Middle frontal gyrus (tissue), 1 donor: ENCODE measurements at regions not wholly inside any gene's neighbourhood (a gene's known extent, or its start where the extent isn't known, plus 50 kb on each side); places are given as distances from the start of the nearest gene placed in this dataset.

Source experiments
- DNase-seq: peaks from one replicate; pipeline ENCODE4 v3.0.0-alpha.2; 2015; ENCODE audit warnings: low spot score; ENCODE audit errors: extremely low spot score

- DNase-seq: no peak
These were observed 388.9 kb downstream of the SH3GL2 start for GRCh38 chr9:17967731-17968130.

GRCh38 chr9:17969232-17969631 lies 390.4 kb downstream of the SH3GL2 start:
- DNase-seq: no peak

GRCh38 chr9:17970277-17970676 lies 391.4 kb downstream of the SH3GL2 start:
- DNase-seq: no peak

GRCh38 chr9:17978773-17979172 lies 399.9 kb downstream of the SH3GL2 start:
- DNase-seq: no peak

GRCh38 chr9:17986595-17986994 lies 407.7 kb downstream of the SH3GL2 start:
- DNase-seq: no peak

- DNase-seq: no peak
These were observed 408.3 kb downstream of the SH3GL2 start for GRCh38 chr9:17987189-17987588.

- no peak for DNase-seq
These were observed 409.6 kb downstream of the SH3GL2 start for GRCh38 chr9:17988489-17988888.

- DNase-seq: no peak
These were observed 411.7 kb downstream of the SH3GL2 start for GRCh38 chr9:17990602-17991001.

- no peak for DNase-seq
These were observed 414.2 kb downstream of the SH3GL2 start for GRCh38 chr9:17993024-17993423.

- no peak for DNase-seq
These were observed 416.0 kb downstream of the SH3GL2 start for GRCh38 chr9:17994695-17995425.

GRCh38 chr9:17996728-17997127 lies 417.9 kb downstream of the SH3GL2 start:
- DNase-seq: no peak

GRCh38 chr9:18002718-18003438 lies 424.0 kb downstream of the SH3GL2 start:
- no peak for DNase-seq

- no peak for DNase-seq
These were observed 427.7 kb downstream of the SH3GL2 start for GRCh38 chr9:18006591-18006990.

GRCh38 chr9:18007621-18008020 lies 428.8 kb downstream of the SH3GL2 start:
- no peak for DNase-seq

- DNase-seq: no peak
These were observed 431.0 kb downstream of the SH3GL2 start for GRCh38 chr9:18009902-18010301.

GRCh38 chr9:18010492-18010891 lies 431.6 kb downstream of the SH3GL2 start:
- no peak for DNase-seq

- DNase-seq: no peak
These were observed 433.3 kb downstream of the SH3GL2 start for GRCh38 chr9:18012170-18012569.

GRCh38 chr9:18014556-18014955 lies 435.7 kb downstream of the SH3GL2 start:
- no peak for DNase-seq

- no peak for DNase-seq
These were observed 436.2 kb downstream of the SH3GL2 start for GRCh38 chr9:18015116-18015515.

- DNase-seq: no peak
These were observed 438.3 kb downstream of the SH3GL2 start for GRCh38 chr9:18017136-18017535.

- no peak for DNase-seq
These were observed 439.4 kb downstream of the SH3GL2 start for GRCh38 chr9:18018221-18018620.

- no peak for DNase-seq
These were observed 439.8 kb downstream of the SH3GL2 start for GRCh38 chr9:18018661-18019060.
